Gastroesophageal sphincter (tissue), 4 donors: ENCODE measurements at regions not wholly inside any gene's neighbourhood (a gene's known extent, or its start where the extent isn't known, plus 50 kb on each side); places are given as distances from the start of the nearest gene placed in this dataset.
"Not testable (repeated sequence)": the region's sequence is repeated elsewhere in the genome, so short reads cannot be mapped to it uniquely, and the experiment has no call there.

Experiments
- ATAC-seq: fragments of 150-250 bp; one replicate; pipeline ENCODE4 v1.9.1; 2016; ENCODE audit warnings: mild to moderate bottlenecking, moderate library complexity
- H3K27ac ChIP-seq, 4 donors: fragments of 200-600 bp; sonication (generic) in 3 of 4; 1 replicate in 3 of 4; 2 replicates in 1 of 4; pipeline ENCODE4 v1.5.1; 2016 to 2019
- H3K27me3 ChIP-seq: fragments of 200-600 bp; sonication (generic); one replicate; pipeline ENCODE4 v1.5.1; 2019
- H3K36me3 ChIP-seq, 2 donors: fragments of 200-600 bp; sonication (generic); one replicate each; pipeline ENCODE4 v1.5.1; 2019; ENCODE audit warnings: control low read depth in 1 of 2
- H3K4me1 ChIP-seq, 3 donors: fragments of 200-600 bp; sonication (generic); 1 replicate in 2 of 3; 2 replicates in 1 of 3; pipeline ENCODE4 v1.5.1; 2016 to 2019; ENCODE audit warnings: control low read depth in 2 of 3
- H3K4me3 ChIP-seq, 2 donors: fragments of 200-600 bp; sonication (generic); one replicate each; pipeline ENCODE4 v1.5.1; 2019; ENCODE audit warnings: mild to moderate bottlenecking in 1 of 2, moderate library complexity in 1 of 2
- H3K9me3 ChIP-seq, 3 donors: fragments of 200-600 bp; sonication (generic); one replicate each; pipeline ENCODE4 v1.5.1; 2017 to 2019; ENCODE audit warnings: control low read depth in 2 of 3
- EP300 ChIP-seq: sonication (generic); formaldehyde crosslinking; IDR thresholded peaks from one replicate; pipeline ENCODE4 v1.6.1; 2017; ENCODE audit warnings: antibody characterized with exemption, mild to moderate bottlenecking
- POLR2A ChIP-seq, 2 donors: fragments of 450-650 bp; IDR thresholded peaks; one replicate each; pipeline ENCODE4 v1.6.1; 2017; ENCODE audit warnings: antibody characterized with exemption in 2 of 2, mild to moderate bottlenecking in 2 of 2, moderate library complexity in 1 of 2
- POLR2AphosphoS5 ChIP-seq: sonication (generic); formaldehyde crosslinking; IDR thresholded peaks from one replicate; pipeline ENCODE4 v1.6.1; 2017; ENCODE audit warnings: antibody characterized with exemption
- WGBS, 2 donors: methylation state at CpG; one replicate each; pipeline ENCODE4 v1.1.5; 2018; ENCODE audit warnings: low coverage in 1 of 2; 5-methylcytosine and 5-hydroxymethylcytosine counted together
- TF ChIP-seq, protein P1 (sequence below), 4 experiments: fragments of 200-600 bp in 2 of 4; fragments of 450-650 bp in 2 of 4; sonication (generic) in 1 of 4; IDR thresholded peaks; one replicate each; pipeline ENCODE4 v1.5.1; 2017 to 2019; ENCODE audit warnings: antibody characterized with exemption in 4 of 4, mild to moderate bottlenecking in 2 of 4, moderate library complexity in 2 of 4

DNA sequence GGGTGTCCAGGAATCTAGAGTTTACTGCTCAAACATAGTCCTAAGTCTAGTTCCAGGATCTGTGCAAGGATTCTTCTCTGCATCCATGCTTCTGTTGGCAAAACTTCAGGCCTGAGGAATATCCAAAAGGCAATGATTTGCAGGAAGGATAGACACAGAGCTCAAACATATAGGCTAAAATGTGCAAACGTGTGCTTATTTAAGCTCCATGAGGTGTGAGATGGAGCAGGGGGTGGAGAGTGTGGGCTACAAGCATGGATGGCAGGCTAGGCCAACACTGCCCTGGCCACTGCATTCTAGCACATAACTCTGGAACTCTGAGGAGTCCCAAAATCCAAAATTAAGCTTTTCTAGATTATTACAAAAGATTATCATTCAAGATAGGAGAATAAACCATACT lies 301.1 kb downstream of the PAX3 start:
- Histone ChIP-seq H3K4me3 (no peak overlapping the region), H3K27ac (no peak overlapping the region), H3K27me3 (no peaks in the 10 kb centered on the region), H3K4me1 (no peaks in the 10 kb centered on the region), H3K36me3 (no peaks in the 10 kb centered on the region), H3K9me3 (no peaks in the 10 kb centered on the region)
- no peak for TF ChIP-seq EP300
- TF ChIP-seq, protein P1, sequence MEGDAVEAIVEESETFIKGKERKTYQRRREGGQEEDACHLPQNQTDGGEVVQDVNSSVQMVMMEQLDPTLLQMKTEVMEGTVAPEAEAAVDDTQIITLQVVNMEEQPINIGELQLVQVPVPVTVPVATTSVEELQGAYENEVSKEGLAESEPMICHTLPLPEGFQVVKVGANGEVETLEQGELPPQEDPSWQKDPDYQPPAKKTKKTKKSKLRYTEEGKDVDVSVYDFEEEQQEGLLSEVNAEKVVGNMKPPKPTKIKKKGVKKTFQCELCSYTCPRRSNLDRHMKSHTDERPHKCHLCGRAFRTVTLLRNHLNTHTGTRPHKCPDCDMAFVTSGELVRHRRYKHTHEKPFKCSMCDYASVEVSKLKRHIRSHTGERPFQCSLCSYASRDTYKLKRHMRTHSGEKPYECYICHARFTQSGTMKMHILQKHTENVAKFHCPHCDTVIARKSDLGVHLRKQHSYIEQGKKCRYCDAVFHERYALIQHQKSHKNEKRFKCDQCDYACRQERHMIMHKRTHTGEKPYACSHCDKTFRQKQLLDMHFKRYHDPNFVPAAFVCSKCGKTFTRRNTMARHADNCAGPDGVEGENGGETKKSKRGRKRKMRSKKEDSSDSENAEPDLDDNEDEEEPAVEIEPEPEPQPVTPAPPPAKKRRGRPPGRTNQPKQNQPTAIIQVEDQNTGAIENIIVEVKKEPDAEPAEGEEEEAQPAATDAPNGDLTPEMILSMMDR (IDR thresholded peaks at IDR 0.05): no peak
- no peak for TF ChIP-seq POLR2AphosphoS5
- no peak for TF ChIP-seq POLR2A (IDR thresholded peaks at IDR 0.05)
- 100% methylated on average over 1 of the region's 1 CpG; no CpG with 5 or more reads in 1 of the 2 donors for WGBS, 2 donors
- no peak for ATAC-seq

DNA sequence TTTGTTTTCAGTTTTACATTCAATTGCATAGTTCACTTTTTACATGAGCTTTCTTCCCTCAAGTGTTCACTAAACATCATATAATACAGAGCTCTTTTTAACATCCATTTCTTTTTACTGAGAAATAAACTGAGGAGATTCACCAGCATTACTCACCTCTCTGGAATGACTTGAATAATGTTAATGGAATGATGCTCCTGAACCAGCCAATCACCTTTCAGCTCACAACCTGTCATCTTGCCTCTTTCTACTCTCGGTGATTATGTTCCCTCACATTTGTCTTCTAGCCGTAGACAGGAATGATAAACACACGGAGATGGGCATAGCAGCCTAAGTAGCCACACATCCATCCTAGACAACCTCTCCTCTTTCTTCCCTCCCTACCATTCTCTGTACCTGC lies 301.7 kb downstream of the PAX3 start:
- TF ChIP-seq POLR2AphosphoS5 (no peak), POLR2A (IDR thresholded peaks at IDR 0.05) (no peak), EP300 (no peak)
- TF ChIP-seq, protein P1 (IDR thresholded peaks at IDR 0.05): no peak
- no peak for ATAC-seq
- H3K27me3 ChIP-seq: no peaks in the 10 kb centered on the region
- H3K4me1 ChIP-seq: no peaks in the 10 kb centered on the region
- H3K36me3 ChIP-seq: no peaks in the 10 kb centered on the region
- 3 to 23% methylated on average over 3 of the region's 3 CpGs for WGBS, 2 donors
- H3K9me3 ChIP-seq: no peaks in the 10 kb centered on the region
- no peak overlapping the region for H3K4me3 ChIP-seq
- H3K27ac ChIP-seq: no peak overlapping the region

DNA sequence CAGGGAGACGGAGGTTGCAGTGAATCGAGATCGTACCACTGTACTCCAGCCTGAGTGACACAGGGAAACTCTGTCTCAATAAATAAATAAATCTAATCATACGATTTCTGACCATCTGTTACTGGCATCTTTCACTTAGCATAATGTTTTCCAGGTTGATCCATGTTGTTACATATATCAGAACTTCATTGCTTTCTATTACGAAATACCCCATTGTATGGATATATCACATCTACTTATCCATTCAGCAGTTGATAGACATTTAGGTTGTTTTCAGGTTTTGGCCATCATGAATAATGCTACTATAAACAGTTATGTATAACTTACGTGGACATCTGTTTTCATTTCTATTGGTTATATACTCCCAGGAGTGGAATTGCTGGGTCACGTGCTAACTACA lies 303.9 kb downstream of the PAX3 start:
- Histone ChIP-seq H3K27me3 (no peaks in the 10 kb centered on the region), H3K4me1 (no peaks in the 10 kb centered on the region), H3K9me3 (no peaks in the 10 kb centered on the region), H3K4me3 (no peak overlapping the region), H3K27ac (no peak overlapping the region), H3K36me3 (no peaks in the 10 kb centered on the region)
- TF ChIP-seq POLR2AphosphoS5 (no peak), EP300 (no peak), POLR2A (IDR thresholded peaks at IDR 0.05) (no peak)
- TF ChIP-seq, protein P1 (IDR thresholded peaks at IDR 0.05): no peak
- ATAC-seq: no peak
- WGBS, 2 donors: 84 to 86% methylated on average over 5 to 7 of the region's 7 CpGs

DNA sequence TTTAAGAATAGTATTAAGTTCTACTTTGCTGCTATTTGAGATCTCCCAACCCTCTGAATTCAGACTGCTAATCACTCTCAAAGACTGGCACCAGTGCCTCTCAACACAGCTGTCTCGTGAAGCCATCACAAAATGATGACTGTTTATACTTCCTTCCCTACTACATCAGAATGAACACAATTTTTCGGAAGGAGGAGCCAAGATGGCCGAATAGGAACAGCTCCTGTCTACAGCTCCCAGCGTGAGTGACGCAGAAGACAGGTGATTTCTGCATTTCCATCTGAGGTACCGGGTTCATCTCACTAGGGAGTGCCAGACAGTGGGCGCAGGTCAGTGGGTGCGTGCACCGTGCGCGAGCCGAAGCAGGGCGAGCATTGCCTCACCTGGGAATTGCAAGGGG lies 314.4 kb downstream of the PAX3 start:
- not testable (repeated sequence) for H3K27me3 ChIP-seq, ATAC-seq, H3K27ac ChIP-seq, H3K36me3 ChIP-seq, H3K4me3 ChIP-seq, H3K4me1 ChIP-seq, H3K9me3 ChIP-seq
- WGBS, 2 donors: 87 to 93% methylated on average over 5 of the region's 13 CpGs

DNA sequence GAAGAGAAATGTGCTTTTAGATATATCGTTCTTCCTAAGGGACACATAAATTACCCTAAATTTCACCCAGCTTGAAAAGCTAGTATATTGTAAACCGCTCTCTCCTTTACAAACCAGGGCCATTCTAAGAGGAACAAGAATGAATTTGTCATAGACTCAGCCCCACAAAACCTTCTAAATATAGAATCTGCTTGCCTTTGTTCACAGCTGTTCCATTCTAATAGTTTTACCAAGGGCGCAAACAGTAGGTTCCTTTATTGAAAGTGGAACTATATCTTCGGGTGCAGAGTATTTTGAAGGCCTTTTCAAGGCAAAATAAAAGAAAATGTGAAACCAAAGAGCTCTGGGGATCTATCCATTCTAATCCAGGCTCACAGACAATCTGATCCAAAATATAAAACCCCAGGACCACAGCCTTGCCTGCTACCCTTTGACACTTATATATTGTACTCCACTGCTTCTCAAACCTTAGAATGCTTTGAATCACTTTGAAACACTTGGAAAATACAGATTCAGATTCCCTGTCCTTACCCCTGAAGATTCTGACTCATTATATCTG lies 316.8 kb downstream of the PAX3 start:
- Histone ChIP-seq H3K27ac (no peak overlapping the region), H3K36me3 (no peaks in the 10 kb centered on the region), H3K27me3 (peaks cover 7% of the 10 kb centered on the region), H3K4me3 (no peak overlapping the region), H3K4me1 (no peaks in the 10 kb centered on the region), H3K9me3 (no peaks in the 10 kb centered on the region)
- WGBS, 2 donors: 68 to 80% methylated on average over 4 of the region's 4 CpGs
- TF ChIP-seq POLR2A (IDR thresholded peaks at IDR 0.05) (no peak), POLR2AphosphoS5 (no peak), EP300 (no peak)
- TF ChIP-seq, protein P1 (IDR thresholded peaks at IDR 0.05): no peak
- no peak for ATAC-seq
